A673 (cell line): ENCODE measurements at regions not wholly inside any gene's neighbourhood (a gene's known extent, or its start where the extent isn't known, plus 50 kb on each side); places are given as distances from the start of the nearest gene placed in this dataset.
"Not testable (repeated sequence)": the region's sequence is repeated elsewhere in the genome, so short reads cannot be mapped to it uniquely, and the experiment has no call there.

ENCODE experiments used
- BruUV-seq: library from RNA; stranded (reverse); fragments of 400-500 nt; replicated peaks from 2 replicates; lab custom pipeline; 2021; lab: Mats Ljungman, UMichigan
- CTCF ChIA-PET: fragments of 300-600 bp; sonication (Branson Sonifier 250); formaldehyde crosslinking; loops from one replicate; lab custom pipeline; 2022; ENCODE audit warnings: antibody characterized with exemption; lab: Charles Lee
- POLR2A ChIA-PET: fragments of 300-600 bp; sonication (Branson Sonifier 250); formaldehyde crosslinking; loops from one replicate; lab custom pipeline; 2022; ENCODE audit warnings: antibody characterized with exemption; ENCODE audit not compliant: low non-redundant PET; lab: Charles Lee
- DNase-seq: peaks from one replicate; pipeline ENCODE4 v3.0.0-alpha.2; 2015; ENCODE audit warnings: low spot score
- H3K27ac ChIP-seq: fragments of 200-600 bp; sonication (generic); 2 replicates; pipeline ENCODE4 v1.5.1; 2016; ENCODE audit warnings: mixed run types, low read depth, mild to moderate bottlenecking, mixed read lengths, antibody characterized with exemption, low read length; ENCODE audit not compliant: poor library complexity, severe bottlenecking
- H3K27me3 ChIP-seq: fragments of 200-600 bp; sonication (generic); replicated peaks from 2 replicates; pipeline ENCODE4 v1.6.1; 2017; ENCODE audit warnings: mixed run types, low read depth, mild to moderate bottlenecking, mixed read lengths, antibody characterized with exemption, low read length; ENCODE audit not compliant: insufficient read depth, poor library complexity
- H3K36me3 ChIP-seq: fragments of 200-600 bp; sonication (generic); 2 replicates; pipeline ENCODE4 v1.6.1; 2016; ENCODE audit warnings: mixed run types, mild to moderate bottlenecking, mixed read lengths, antibody characterized with exemption, low read length; ENCODE audit not compliant: insufficient read depth, poor library complexity, severe bottlenecking
- H3K4me1 ChIP-seq: fragments of 200-600 bp; sonication (generic); 2 replicates; pipeline ENCODE4 v1.6.1; 2017; ENCODE audit warnings: mixed run types, mild to moderate bottlenecking, mixed read lengths, antibody characterized with exemption, low read length; ENCODE audit not compliant: insufficient read depth, poor library complexity, severe bottlenecking
- H3K4me3 ChIP-seq: fragments of 200-600 bp; sonication (generic); 2 replicates; pipeline ENCODE4 v1.5.1; 2016; ENCODE audit warnings: low read depth, mixed run types, mild to moderate bottlenecking, mixed read lengths, low read length; ENCODE audit not compliant: poor library complexity, severe bottlenecking
- H3K9me3 ChIP-seq: fragments of 200-600 bp; sonication (generic); 2 replicates; pipeline ENCODE4 v1.6.1; 2016; ENCODE audit warnings: mixed run types, low read depth, mild to moderate bottlenecking, mixed read lengths, antibody characterized with exemption, low read length; ENCODE audit not compliant: poor library complexity, severe bottlenecking
- EZH2 ChIP-seq: fragments of 200-600 bp; sonication (generic); IDR thresholded peaks from 2 replicates; pipeline ENCODE4 v1.6.1; 2017; ENCODE audit warnings: borderline replicate concordance, low read depth, mild to moderate bottlenecking, mixed read lengths, antibody characterized with exemption, low read length; ENCODE audit not compliant: poor library complexity, severe bottlenecking
- intact Hi-C: fragments of 100-400 bp; cut with micrococcal nuclease; formaldehyde crosslinking; loops from one replicate; pipeline ENCODE4 v1.10.0; 2022; ENCODE audit not compliant: unreplicated experiment
- TF ChIP-seq, protein P1 (sequence below): fragments of 300-800, 200-600 bp; sonication (generic); conservative IDR thresholded peaks from 2 replicates; pipeline ENCODE4 v1.5.1; 2017; ENCODE audit warnings: low read depth, mild to moderate bottlenecking, antibody characterized with exemption, low read length, moderate library complexity, mixed read lengths

DNA sequence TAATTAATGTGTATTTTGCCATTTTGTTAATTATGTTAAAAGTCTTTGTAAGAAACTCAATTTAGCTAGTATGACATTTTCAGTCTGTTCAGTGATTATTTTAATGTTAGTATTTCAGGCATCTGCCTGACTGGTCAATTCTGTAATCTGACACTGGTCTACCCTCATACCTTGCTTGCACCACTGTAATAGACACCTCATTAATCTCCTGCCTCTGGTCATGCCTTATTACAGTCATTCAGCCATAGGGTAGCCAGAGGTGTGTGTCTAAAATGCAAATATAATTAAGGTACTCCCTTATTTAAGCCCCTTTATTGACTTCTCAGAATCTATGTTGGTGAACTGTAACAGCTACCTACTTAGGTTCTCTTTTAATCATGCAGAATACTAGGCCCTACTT lies 861.1 kb upstream of the IGFBP7 start:
- POLR2A ChIA-PET: no interaction called here
- intact Hi-C loops: no loop called here

DNA sequence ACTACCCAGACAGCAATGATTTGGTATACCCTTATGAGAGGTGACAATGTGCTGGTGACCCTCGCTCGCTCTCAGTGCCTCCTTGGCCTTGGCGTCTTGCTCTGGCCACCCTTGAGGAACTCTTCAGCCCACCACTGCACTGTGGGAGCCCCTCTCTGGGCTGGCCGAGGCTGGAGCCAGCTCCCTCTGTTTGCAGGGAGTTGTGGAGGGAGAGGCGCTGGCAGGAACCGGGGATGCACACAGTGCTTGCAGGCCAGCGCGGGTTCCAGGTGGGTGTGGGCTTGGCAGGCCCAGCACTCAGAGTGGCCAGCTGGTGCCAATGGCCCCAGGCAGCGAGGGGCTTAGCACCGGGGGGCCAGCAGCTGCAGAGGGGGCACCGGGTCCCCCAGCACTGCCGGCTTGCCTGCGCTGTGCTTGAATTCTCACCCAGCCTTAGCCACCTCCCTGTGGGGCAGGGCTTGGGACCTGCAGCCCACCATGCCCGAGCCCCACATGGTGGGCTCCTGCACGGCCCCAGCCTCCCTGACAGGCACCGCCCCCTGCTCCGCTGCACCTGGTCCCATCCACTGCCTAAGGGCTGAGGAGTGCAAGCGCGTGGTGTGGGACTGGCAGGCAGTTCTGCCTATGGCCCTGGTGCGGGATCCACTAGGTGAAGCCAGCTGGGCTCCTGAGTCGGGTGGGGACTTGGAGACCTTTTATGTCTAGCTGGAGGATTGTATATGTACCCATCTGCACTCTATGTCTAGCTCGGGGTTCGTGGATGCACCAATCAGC lies 857.0 kb upstream of the IGFBP7 start:
- H3K36me3 ChIP-seq: no peaks in the 10 kb centered on the region
- no peak overlapping the region for H3K4me3 ChIP-seq
- no TSS peak for BruUV-seq
- TF ChIP-seq, protein P1, sequence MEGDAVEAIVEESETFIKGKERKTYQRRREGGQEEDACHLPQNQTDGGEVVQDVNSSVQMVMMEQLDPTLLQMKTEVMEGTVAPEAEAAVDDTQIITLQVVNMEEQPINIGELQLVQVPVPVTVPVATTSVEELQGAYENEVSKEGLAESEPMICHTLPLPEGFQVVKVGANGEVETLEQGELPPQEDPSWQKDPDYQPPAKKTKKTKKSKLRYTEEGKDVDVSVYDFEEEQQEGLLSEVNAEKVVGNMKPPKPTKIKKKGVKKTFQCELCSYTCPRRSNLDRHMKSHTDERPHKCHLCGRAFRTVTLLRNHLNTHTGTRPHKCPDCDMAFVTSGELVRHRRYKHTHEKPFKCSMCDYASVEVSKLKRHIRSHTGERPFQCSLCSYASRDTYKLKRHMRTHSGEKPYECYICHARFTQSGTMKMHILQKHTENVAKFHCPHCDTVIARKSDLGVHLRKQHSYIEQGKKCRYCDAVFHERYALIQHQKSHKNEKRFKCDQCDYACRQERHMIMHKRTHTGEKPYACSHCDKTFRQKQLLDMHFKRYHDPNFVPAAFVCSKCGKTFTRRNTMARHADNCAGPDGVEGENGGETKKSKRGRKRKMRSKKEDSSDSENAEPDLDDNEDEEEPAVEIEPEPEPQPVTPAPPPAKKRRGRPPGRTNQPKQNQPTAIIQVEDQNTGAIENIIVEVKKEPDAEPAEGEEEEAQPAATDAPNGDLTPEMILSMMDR: no peak
- no peak for TF ChIP-seq EZH2
- ChIA-PET CTCF (no interaction called here), POLR2A (no interaction called here)
- DNase-seq: no peak
- no peaks in the 10 kb centered on the region for H3K27me3 ChIP-seq
- no peaks in the 10 kb centered on the region for H3K9me3 ChIP-seq
- H3K4me1 ChIP-seq: no peaks in the 10 kb centered on the region
- intact Hi-C loops: no loop called here
- H3K27ac ChIP-seq: no peak overlapping the region

More for the DNA sequence above, 861.1 kb upstream of the IGFBP7 start:
- Histone ChIP-seq H3K9me3 (no peaks in the 10 kb centered on the region), H3K4me3 (no peak overlapping the region), H3K36me3 (no peaks in the 10 kb centered on the region), H3K4me1 (no peaks in the 10 kb centered on the region), H3K27ac (no peak overlapping the region), H3K27me3 (no peaks in the 10 kb centered on the region)
- no peak for TF ChIP-seq EZH2
- TF ChIP-seq, protein P1: no peak
- CTCF ChIA-PET: no interaction called here
- BruUV-seq: no TSS peak
- no peak for DNase-seq

DNA sequence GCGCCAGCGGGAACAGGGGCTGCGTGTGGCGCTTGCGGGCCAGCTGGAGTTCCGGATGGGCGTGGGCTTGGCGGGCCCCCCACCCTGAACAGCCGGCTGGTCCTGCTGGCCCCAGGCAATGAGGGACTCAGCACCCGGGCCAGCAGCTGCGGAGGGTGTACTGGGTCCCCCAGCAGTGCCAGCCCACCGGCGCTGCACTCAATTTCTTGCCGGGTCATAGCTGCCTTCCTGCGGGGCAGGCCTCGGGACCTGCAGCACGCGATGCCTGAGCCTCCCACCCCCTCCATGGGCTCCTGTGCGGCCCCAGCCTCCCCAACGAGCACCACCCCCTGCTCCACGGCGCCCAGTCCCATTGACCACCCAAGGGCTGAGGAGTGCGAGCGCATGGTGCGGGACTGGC lies 855.2 kb upstream of the IGFBP7 start:
- DNase-seq, BruUV-seq, H3K9me3 ChIP-seq, CTCF ChIA-PET, H3K27me3 ChIP-seq, intact Hi-C loops, H3K36me3 ChIP-seq, H3K4me1 ChIP-seq, POLR2A ChIA-PET, H3K27ac ChIP-seq, H3K4me3 ChIP-seq: not testable (repeated sequence)

DNA sequence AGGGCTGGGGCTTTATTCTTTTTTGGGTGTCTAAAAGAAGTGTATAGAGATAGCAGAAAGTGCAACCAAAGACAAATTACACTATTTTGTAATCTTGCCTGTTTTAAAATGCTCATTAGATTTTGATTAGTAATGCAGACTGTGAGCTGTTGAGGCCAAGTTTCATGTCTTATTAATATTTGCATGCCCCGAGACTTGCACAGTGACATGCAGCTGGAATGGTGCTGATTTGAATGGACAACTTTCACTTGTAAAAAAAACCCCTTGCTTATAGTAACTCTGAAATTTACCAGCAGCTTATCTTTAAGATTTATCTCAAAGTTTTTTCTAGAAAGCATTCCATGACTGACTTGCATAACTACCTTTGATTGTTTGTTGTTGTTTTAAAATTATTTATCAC lies 835.1 kb upstream of the IGFBP7 start:
- no TSS peak for BruUV-seq
- Histone ChIP-seq H3K4me3 (no peak overlapping the region), H3K36me3 (no peaks in the 10 kb centered on the region), H3K27me3 (no peaks in the 10 kb centered on the region), H3K4me1 (no peaks in the 10 kb centered on the region), H3K9me3 (no peaks in the 10 kb centered on the region), H3K27ac (no peak overlapping the region)
- no peak for TF ChIP-seq EZH2
- TF ChIP-seq, protein P1: no peak
- ChIA-PET POLR2A (no interaction called here), CTCF (no interaction called here)
- intact Hi-C loops: no loop called here
- DNase-seq: no peak
